Activated B cell treated with CpG ODN at 0.5 μM for 24 hours (primary cell): ENCODE measurements at regions not wholly inside any gene's neighbourhood (a gene's known extent, or its start where the extent isn't known, plus 50 kb on each side); places are given as distances from the start of the nearest gene placed in this dataset.

Experiments used
- ATAC-seq: fragments of 200-7000 bp; cut with Tn5 transposase; one replicate; pipeline ENCODE4 v1.10.0; 2021; ENCODE audit warnings: low read depth, mild to moderate bottlenecking, moderate library complexity
- CTCF ChIA-PET: fragments of 350-600 bp; sonication (Branson Sonifier 250); formaldehyde crosslinking; loops from one replicate; lab custom pipeline; 2021; ENCODE audit warnings: antibody characterized with exemption; lab: Charles Lee
- POLR2A ChIA-PET: fragments of 350-600 bp; sonication (Branson Sonifier 250); formaldehyde crosslinking; loops from one replicate; lab custom pipeline; 2021; ENCODE audit warnings: antibody characterized with exemption; lab: Charles Lee
- DNase-seq: peaks from one replicate; pipeline ENCODE4 v3.0.0; 2022
- H3K27ac Mint-ChIP-seq: one replicate; pipeline ENCODE4 v1.8.0; 2020; ENCODE audit warnings: mixed read lengths
- H3K27me3 Mint-ChIP-seq: one replicate; pipeline ENCODE4 v1.8.0; 2021; ENCODE audit warnings: mixed read lengths
- H3K36me3 Mint-ChIP-seq: one replicate; pipeline ENCODE4 v1.8.0; 2021; ENCODE audit warnings: low read depth, mixed read lengths
- H3K4me1 Mint-ChIP-seq: one replicate; pipeline ENCODE4 v1.8.0; 2021; ENCODE audit warnings: mixed read lengths
- H3K4me3 Mint-ChIP-seq: one replicate; pipeline ENCODE4 v1.8.0; 2020; ENCODE audit warnings: mild to moderate bottlenecking, mixed read lengths
- H3K9me3 Mint-ChIP-seq: one replicate; pipeline ENCODE4 v1.8.0; 2020; ENCODE audit warnings: mixed read lengths
- CTCF ChIP-seq: fragments of 200-600 bp; IDR thresholded peaks from one replicate; pipeline ENCODE4 v1.8.0; 2022; ENCODE audit warnings: antibody characterized with exemption, mild to moderate bottlenecking
- intact Hi-C: fragments of 100-400 bp; cut with micrococcal nuclease; formaldehyde crosslinking; loops from one replicate; pipeline ENCODE4 v1.15.1; 2024

- Mint-ChIP-seq H3K27me3 (no peaks in the 10 kb centered on the region), H3K27ac (no peak overlapping the region), H3K4me1 (peaks cover 20% of the 10 kb centered on the region), H3K36me3 (no peaks in the 10 kb centered on the region), H3K9me3 (no peaks in the 10 kb centered on the region), H3K4me3 (no peak overlapping the region)
- TF ChIP-seq CTCF, result no peak
- intact Hi-C loops, result no loop called here
- ChIA-PET POLR2A (no interaction called here), CTCF (interaction anchor here (1.3 to 1.4 kb wide), 2 partner anchors 28 to 171 kb away, joined by 3 to 4 read pairs; no protein-coding TSS in a partner anchor)
- no peak for ATAC-seq
- no peak for DNase-seq
These were observed 305.4 kb upstream of the SATB1 start for GRCh38 chr3:18730491-18730890.

- H3K27ac Mint-ChIP-seq, result no peak overlapping the region
- POLR2A ChIA-PET, result no interaction called here
- H3K9me3 Mint-ChIP-seq, result no peaks in the 10 kb centered on the region
- CTCF ChIA-PET, result interaction anchor here (1.4 kb wide), 1 partner anchor 28 kb away, joined by 3 read pairs; no protein-coding TSS in a partner anchor
- H3K27me3 Mint-ChIP-seq, result no peaks in the 10 kb centered on the region
- H3K4me3 Mint-ChIP-seq, result no peak overlapping the region
- ATAC-seq, result no peak
- peaks cover 28% of the 10 kb centered on the region for H3K4me1 Mint-ChIP-seq
- TF ChIP-seq CTCF, result no peak
- intact Hi-C loops, result no loop called here
- H3K36me3 Mint-ChIP-seq, result no peaks in the 10 kb centered on the region
- no peak for DNase-seq
These were observed 304.5 kb upstream of the SATB1 start for GRCh38 chr3:18729671-18730070.

GRCh38 chr3:18725668-18726407, 300.7 kb upstream of the SATB1 start:
- ChIA-PET POLR2A (no interaction called here), CTCF (no interaction called here)
- no peaks in the 10 kb centered on the region for H3K27me3 Mint-ChIP-seq
- intact Hi-C loops, result no loop called here
- no peak for DNase-seq
- H3K36me3 Mint-ChIP-seq, result no peaks in the 10 kb centered on the region
- no peak for TF ChIP-seq CTCF
- H3K4me3 Mint-ChIP-seq, result peak overlapping the region; percentile 45
- ATAC-seq, result no peak
- no peaks in the 10 kb centered on the region for H3K9me3 Mint-ChIP-seq
- H3K27ac Mint-ChIP-seq, result peak overlapping the region; percentile 37
- peaks cover 44% of the 10 kb centered on the region for H3K4me1 Mint-ChIP-seq

- peak overlapping the region; percentile 5 for H3K27ac Mint-ChIP-seq
- H3K36me3 Mint-ChIP-seq, result no peaks in the 10 kb centered on the region
- no peak overlapping the region for H3K4me3 Mint-ChIP-seq
- H3K9me3 Mint-ChIP-seq, result no peaks in the 10 kb centered on the region
- ChIA-PET CTCF (interaction anchor here (1.4 kb wide), 1 partner anchor 34 kb away, joined by 4 read pairs; no protein-coding TSS in a partner anchor), POLR2A (no interaction called here)
- H3K4me1 Mint-ChIP-seq, result peaks cover 44% of the 10 kb centered on the region
- intact Hi-C loops, result no loop called here
- ATAC-seq (no peak), DNase-seq (no peak)
- TF ChIP-seq CTCF, result no peak
- no peaks in the 10 kb centered on the region for H3K27me3 Mint-ChIP-seq
These were observed 299.3 kb upstream of the SATB1 start for GRCh38 chr3:18724456-18724855.

- DNase-seq (no peak), ATAC-seq (peak; percentile 45)
- intact Hi-C loops, result no loop called here
- POLR2A ChIA-PET, result no interaction called here
- no peaks in the 10 kb centered on the region for H3K9me3 Mint-ChIP-seq
- no peaks in the 10 kb centered on the region for H3K27me3 Mint-ChIP-seq
- no peaks in the 10 kb centered on the region for H3K36me3 Mint-ChIP-seq
- H3K4me1 Mint-ChIP-seq, result peaks cover 44% of the 10 kb centered on the region
- no peak overlapping the region for H3K27ac Mint-ChIP-seq
- CTCF ChIA-PET, result no interaction called here
- no peak for TF ChIP-seq CTCF
- H3K4me3 Mint-ChIP-seq, result no peak overlapping the region
These were observed 298.2 kb upstream of the SATB1 start for GRCh38 chr3:18723206-18723810.
